CD8-positive, alpha-beta memory T cell (primary cell): ENCODE measurements at regions not wholly inside any gene's neighbourhood (a gene's known extent, or its start where the extent isn't known, plus 50 kb on each side); places are given as distances from the start of the nearest gene placed in this dataset.

Experiments used
- CTCF ChIA-PET: fragments of 350-600 bp; sonication (Branson Sonifier 250); formaldehyde crosslinking; loops from one replicate; lab custom pipeline; 2021; ENCODE audit warnings: antibody characterized with exemption; lab: Charles Lee
- POLR2A ChIA-PET: fragments of 350-600 bp; sonication (Branson Sonifier 250); formaldehyde crosslinking; loops from one replicate; lab custom pipeline; 2021; ENCODE audit warnings: antibody characterized with exemption; lab: Charles Lee
- DNase-seq, 5 donors: peaks; one replicate each; pipeline versions ENCODE4 v3.0.0 to v3.0.0-alpha.2; 2020 to 2022; ENCODE audit warnings: mixed read lengths in 1 of 5
- H3K27ac ChIP-seq: one replicate; pipeline ENCODE4 v1.7.0; 2013; ENCODE audit warnings: low read depth, mild to moderate bottlenecking, low read length, moderate library complexity
- H3K27me3 ChIP-seq: 2 replicates; pipeline ENCODE4 v1.7.0; 2013; ENCODE audit warnings: low read length, mild to moderate bottlenecking; ENCODE audit not compliant: insufficient read depth, poor library complexity, severe bottlenecking
- H3K36me3 ChIP-seq: 2 replicates; pipeline ENCODE4 v1.7.0; 2013; ENCODE audit warnings: mild to moderate bottlenecking, low read length, moderate library complexity; ENCODE audit not compliant: insufficient read depth
- H3K4me1 ChIP-seq: 2 replicates; pipeline ENCODE4 v1.7.0; 2013; ENCODE audit warnings: mild to moderate bottlenecking, low read length, moderate library complexity; ENCODE audit not compliant: insufficient read depth
- H3K4me3 ChIP-seq: 2 replicates; pipeline ENCODE4 v1.7.0; 2013; ENCODE audit warnings: mild to moderate bottlenecking, low read length
- H3K9me3 ChIP-seq: 2 replicates; pipeline ENCODE4 v1.7.0; 2013; ENCODE audit warnings: mild to moderate bottlenecking, low read length
- H3K27ac Mint-ChIP-seq, 8 donors: one replicate each; pipeline ENCODE4 v1.8.0; 2020 to 2021; ENCODE audit warnings: mixed read lengths in 8 of 8, mild to moderate bottlenecking in 6 of 8, inconsistent platforms in 3 of 8, moderate library complexity in 3 of 8
- H3K27me3 Mint-ChIP-seq, 2 donors: one replicate each; pipeline ENCODE4 v1.8.0; 2020 to 2021; ENCODE audit warnings: mixed read lengths in 2 of 2, mild to moderate bottlenecking in 1 of 2, moderate library complexity in 1 of 2
- H3K36me3 Mint-ChIP-seq, 3 donors: one replicate each; pipeline ENCODE4 v1.8.0; 2020 to 2021; ENCODE audit warnings: mixed read lengths in 3 of 3, inconsistent platforms in 1 of 3, mild to moderate bottlenecking in 1 of 3
- H3K4me1 Mint-ChIP-seq, 3 donors: one replicate each; pipeline ENCODE4 v1.8.0; 2020 to 2021; ENCODE audit warnings: mixed read lengths in 3 of 3, inconsistent platforms in 1 of 3, mild to moderate bottlenecking in 1 of 3
- H3K4me3 Mint-ChIP-seq, 7 donors: one replicate each; pipeline ENCODE4 v1.8.0; 2020 to 2021; ENCODE audit warnings: mixed read lengths in 7 of 7, mild to moderate bottlenecking in 6 of 7, moderate library complexity in 4 of 7, inconsistent platforms in 2 of 7
- H3K9me3 Mint-ChIP-seq, 5 donors: one replicate each; pipeline ENCODE4 v1.8.0; 2020 to 2022; ENCODE audit warnings: mixed read lengths in 5 of 5, mild to moderate bottlenecking in 3 of 5, moderate library complexity in 2 of 5, inconsistent platforms in 1 of 5

DNA sequence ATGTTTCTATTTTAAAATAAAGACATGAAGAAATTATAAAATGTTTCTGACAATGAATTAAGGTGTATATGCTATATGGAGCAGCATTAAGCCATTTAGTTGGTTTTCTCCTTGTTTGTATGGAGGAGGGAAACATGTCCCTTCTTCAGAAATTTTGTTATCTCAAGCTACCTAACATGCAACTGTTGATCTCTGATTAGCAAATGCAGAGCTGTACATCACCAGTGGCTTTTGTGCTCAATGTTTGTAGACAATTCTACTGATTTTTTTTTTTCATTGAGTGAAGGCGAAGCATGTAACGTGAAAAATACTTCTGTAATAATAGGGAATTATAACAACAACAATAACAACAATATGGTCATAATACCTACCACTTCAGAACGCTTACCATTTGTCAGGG, 463.7 kb downstream of the PLPP3 start:
- Mint-ChIP-seq H3K36me3 (no peaks in the 10 kb centered on the region), H3K4me3 (no peak overlapping the region), H3K27ac (no peak overlapping the region), H3K27me3 (peaks cover 0 to under 1% of the 10 kb centered on the region in 2 donors), H3K9me3 (peaks cover 5 to 9% (median 7%) of the 10 kb centered on the region in 5 donors), H3K4me1 (no peaks in the 10 kb centered on the region)
- no peak for DNase-seq
- no peak overlapping the region for H3K4me3 ChIP-seq
- ChIA-PET POLR2A (no interaction called here), CTCF (no interaction called here)
- H3K27ac ChIP-seq, result no peak overlapping the region
- H3K9me3 ChIP-seq, result no peaks in the 10 kb centered on the region
- H3K36me3 ChIP-seq, result no peaks in the 10 kb centered on the region
- H3K4me1 ChIP-seq, result no peaks in the 10 kb centered on the region
- no peaks in the 10 kb centered on the region for H3K27me3 ChIP-seq

- Histone ChIP-seq H3K4me3 (no peak overlapping the region), H3K36me3 (no peaks in the 10 kb centered on the region), H3K27me3 (no peaks in the 10 kb centered on the region), H3K4me1 (no peaks in the 10 kb centered on the region), H3K9me3 (no peaks in the 10 kb centered on the region), H3K27ac (no peak overlapping the region)
- DNase-seq, result no peak
- no peaks in the 10 kb centered on the region for H3K36me3 Mint-ChIP-seq
- H3K27me3 Mint-ChIP-seq, result peaks cover 0 to 3% of the 10 kb centered on the region in 2 donors
- H3K4me3 Mint-ChIP-seq, result no peak overlapping the region
- POLR2A ChIA-PET, result no interaction called here
- H3K9me3 Mint-ChIP-seq, result peaks cover 5 to 10% (median 7%) of the 10 kb centered on the region in 5 donors
- no peaks in the 10 kb centered on the region for H3K4me1 Mint-ChIP-seq
- CTCF ChIA-PET, result interaction anchor here (1.5 kb wide), 1 partner anchor 11 kb away, joined by 4 read pairs; no protein-coding TSS in a partner anchor
- H3K27ac Mint-ChIP-seq, result no peak overlapping the region
These were observed 465.7 kb downstream of the PLPP3 start for GRCh38 chr1:56113679-56114078.

DNA sequence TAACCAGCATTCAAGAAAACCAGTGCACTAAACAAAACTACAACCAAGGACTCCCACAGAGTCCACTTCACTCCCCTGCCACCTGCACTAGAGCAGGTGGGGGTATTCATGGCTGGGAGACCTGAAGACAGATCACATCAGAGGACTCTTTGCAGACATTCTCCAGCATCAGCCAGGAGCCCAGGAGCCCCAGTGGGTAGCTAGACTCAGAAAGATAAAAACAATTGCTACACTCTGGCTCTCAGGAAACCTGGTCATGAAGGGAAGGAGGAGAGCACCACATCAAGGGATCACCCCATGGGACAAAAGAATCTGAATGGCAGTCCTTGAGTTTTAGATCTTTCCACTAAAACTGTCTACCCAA, 472.1 kb downstream of the PLPP3 start:
- Histone ChIP-seq H3K9me3 (no peaks in the 10 kb centered on the region), H3K27ac (no peak overlapping the region), H3K4me3 (no peak overlapping the region), H3K4me1 (no peaks in the 10 kb centered on the region), H3K36me3 (no peaks in the 10 kb centered on the region), H3K27me3 (no peaks in the 10 kb centered on the region)
- Mint-ChIP-seq H3K4me1 (no peaks in the 10 kb centered on the region), H3K9me3 (peaks cover 6 to 17% (median 11%) of the 10 kb centered on the region in 5 donors), H3K36me3 (no peaks in the 10 kb centered on the region), H3K4me3 (no peak overlapping the region), H3K27me3 (peaks cover 0 to 6% of the 10 kb centered on the region in 2 donors), H3K27ac (no peak overlapping the region)
- POLR2A ChIA-PET, result no interaction called here
- CTCF ChIA-PET, result no interaction called here
- no peak for DNase-seq

DNA sequence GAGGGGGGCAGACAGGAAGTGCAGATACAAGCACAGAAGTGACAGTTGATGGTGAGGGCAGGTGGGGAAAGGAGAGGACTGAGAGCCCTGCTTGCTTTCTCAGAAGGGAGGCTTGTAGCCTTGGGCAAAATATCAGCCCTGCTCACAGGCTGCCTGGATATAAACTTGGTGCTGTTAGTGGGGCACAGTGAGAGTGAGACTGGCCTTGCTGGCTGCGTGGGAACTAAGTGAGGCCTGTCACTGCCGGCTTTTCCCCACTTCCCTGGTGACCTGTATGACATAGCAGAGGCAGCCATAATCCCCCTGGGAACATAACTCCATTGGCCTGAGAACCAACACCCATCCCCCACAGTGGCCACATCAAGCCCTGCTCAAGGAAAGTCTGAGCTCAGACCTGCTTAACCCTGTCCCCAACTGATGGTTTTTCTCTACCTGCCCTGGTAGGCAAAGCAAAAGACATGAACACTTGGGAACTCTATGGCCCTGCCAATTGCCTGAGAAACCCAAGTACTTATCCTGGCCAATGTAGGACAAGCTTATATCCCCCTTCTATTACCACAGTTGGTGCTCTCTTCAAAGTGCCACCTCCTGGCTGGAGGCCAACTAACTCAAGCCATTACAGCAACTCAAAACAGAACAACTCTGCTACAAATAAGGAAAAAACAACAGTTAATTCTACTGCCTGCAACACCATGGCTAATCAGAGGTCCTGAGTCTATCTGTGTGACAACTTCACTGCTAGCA, 472.7 kb downstream of the PLPP3 start:
- Histone ChIP-seq H3K9me3 (no peaks in the 10 kb centered on the region), H3K36me3 (no peaks in the 10 kb centered on the region), H3K27ac (no peak overlapping the region), H3K27me3 (no peaks in the 10 kb centered on the region), H3K4me3 (no peak overlapping the region), H3K4me1 (no peaks in the 10 kb centered on the region)
- H3K9me3 Mint-ChIP-seq, result peaks cover 6 to 17% (median 8%) of the 10 kb centered on the region in 5 donors
- H3K27me3 Mint-ChIP-seq, result peaks cover 0 to 6% of the 10 kb centered on the region in 2 donors
- no peak overlapping the region for H3K27ac Mint-ChIP-seq
- no peaks in the 10 kb centered on the region for H3K36me3 Mint-ChIP-seq
- no peak for DNase-seq
- H3K4me3 Mint-ChIP-seq, result no peak overlapping the region
- ChIA-PET POLR2A (no interaction called here), CTCF (no interaction called here)
- no peaks in the 10 kb centered on the region for H3K4me1 Mint-ChIP-seq

DNA sequence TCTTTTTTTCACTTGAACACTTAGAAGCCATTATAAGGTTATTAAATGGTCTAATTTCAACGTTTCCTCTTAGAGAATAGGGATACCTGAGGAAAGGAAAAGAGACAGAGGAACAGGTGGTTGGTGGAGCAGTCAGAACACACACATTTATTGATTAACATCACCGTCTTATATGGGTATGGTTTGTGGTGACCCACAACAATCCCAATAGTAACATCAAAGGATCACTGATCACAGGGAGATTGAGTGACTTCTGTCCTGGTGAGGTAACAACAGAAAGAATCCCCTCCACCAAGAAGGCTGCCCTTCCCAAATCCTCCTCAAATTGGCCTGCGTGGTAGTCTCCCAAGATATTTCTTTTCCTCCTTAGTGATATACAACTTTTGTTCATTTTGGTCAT, 474.0 kb downstream of the PLPP3 start:
- Mint-ChIP-seq H3K4me1 (no peaks in the 10 kb centered on the region), H3K4me3 (no peak overlapping the region), H3K36me3 (no peaks in the 10 kb centered on the region), H3K27ac (no peak overlapping the region), H3K9me3 (peaks cover 6 to 12% (median 8%) of the 10 kb centered on the region in 5 donors), H3K27me3 (peaks cover 0 to 4% of the 10 kb centered on the region in 2 donors)
- H3K27ac ChIP-seq, result no peak overlapping the region
- no peaks in the 10 kb centered on the region for H3K36me3 ChIP-seq
- POLR2A ChIA-PET, result no interaction called here
- no peak overlapping the region for H3K4me3 ChIP-seq
- CTCF ChIA-PET, result no interaction called here
- no peaks in the 10 kb centered on the region for H3K9me3 ChIP-seq
- DNase-seq, result no peak
- H3K4me1 ChIP-seq, result no peaks in the 10 kb centered on the region
- H3K27me3 ChIP-seq, result no peaks in the 10 kb centered on the region

- H3K27ac ChIP-seq, result no peak overlapping the region
- DNase-seq, result no peak
- H3K4me1 Mint-ChIP-seq, result no peaks in the 10 kb centered on the region
- no peaks in the 10 kb centered on the region for H3K27me3 Mint-ChIP-seq
- H3K36me3 ChIP-seq, result no peaks in the 10 kb centered on the region
- no peak overlapping the region for H3K4me3 Mint-ChIP-seq
- ChIA-PET POLR2A (no interaction called here), CTCF (no interaction called here)
- no peak overlapping the region for H3K4me3 ChIP-seq
- H3K36me3 Mint-ChIP-seq, result no peaks in the 10 kb centered on the region
- no peaks in the 10 kb centered on the region for H3K9me3 ChIP-seq
- no peaks in the 10 kb centered on the region for H3K27me3 ChIP-seq
- no peak overlapping the region for H3K27ac Mint-ChIP-seq
- no peaks in the 10 kb centered on the region for H3K4me1 ChIP-seq
- peaks cover 0 to 4% (median 2%) of the 10 kb centered on the region in 5 donors for H3K9me3 Mint-ChIP-seq
These were observed 479.5 kb downstream of the PLPP3 start for GRCh38 chr1:56099766-56100265.

- Histone ChIP-seq H3K9me3 (no peaks in the 10 kb centered on the region), H3K27ac (no peak overlapping the region), H3K36me3 (no peaks in the 10 kb centered on the region), H3K4me3 (no peak overlapping the region), H3K4me1 (no peaks in the 10 kb centered on the region), H3K27me3 (no peaks in the 10 kb centered on the region)
- H3K27me3 Mint-ChIP-seq, result no peaks in the 10 kb centered on the region
- no peak overlapping the region for H3K4me3 Mint-ChIP-seq
- POLR2A ChIA-PET, result no interaction called here
- no peaks in the 10 kb centered on the region for H3K4me1 Mint-ChIP-seq
- CTCF ChIA-PET, result no interaction called here
- H3K9me3 Mint-ChIP-seq, result peaks cover 0 to 4% (median 0%) of the 10 kb centered on the region in 5 donors
- H3K36me3 Mint-ChIP-seq, result no peaks in the 10 kb centered on the region
- DNase-seq, result no peak
- H3K27ac Mint-ChIP-seq, result no peak overlapping the region
These were observed 480.4 kb downstream of the PLPP3 start for GRCh38 chr1:56098946-56099345.

DNA sequence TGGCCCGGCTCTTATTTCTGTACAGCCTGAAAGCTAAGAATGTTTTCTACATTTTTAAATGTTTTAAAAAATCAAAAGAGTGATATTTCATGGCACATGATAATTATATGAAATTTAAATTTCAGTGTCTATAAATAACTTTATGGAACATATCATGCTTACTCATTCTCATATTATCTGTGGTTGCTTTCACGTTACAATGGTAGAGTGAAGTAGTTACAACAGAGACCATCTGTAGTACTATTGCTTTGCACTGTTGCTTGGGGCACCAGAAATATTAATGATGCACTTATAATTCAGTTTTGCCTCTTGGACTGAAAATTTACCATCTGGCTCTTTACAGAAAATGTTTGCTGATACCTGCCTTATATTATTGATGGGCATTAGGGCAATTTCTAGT, 481.6 kb downstream of the PLPP3 start:
- peaks cover 0 to 3% (median 0%) of the 10 kb centered on the region in 5 donors for H3K9me3 Mint-ChIP-seq
- ChIA-PET CTCF (no interaction called here), POLR2A (no interaction called here)
- no peaks in the 10 kb centered on the region for H3K9me3 ChIP-seq
- H3K27me3 ChIP-seq, result no peaks in the 10 kb centered on the region
- no peaks in the 10 kb centered on the region for H3K4me1 Mint-ChIP-seq
- no peak overlapping the region for H3K4me3 Mint-ChIP-seq
- H3K36me3 ChIP-seq, result no peaks in the 10 kb centered on the region
- H3K27me3 Mint-ChIP-seq, result no peaks in the 10 kb centered on the region
- no peak overlapping the region for H3K27ac ChIP-seq
- H3K4me1 ChIP-seq, result no peaks in the 10 kb centered on the region
- no peak overlapping the region for H3K27ac Mint-ChIP-seq
- no peak overlapping the region for H3K4me3 ChIP-seq
- DNase-seq, result no peak
- H3K36me3 Mint-ChIP-seq, result no peaks in the 10 kb centered on the region
